HG03575 (cell line): ENCODE measurements at regions not wholly inside any gene's neighbourhood (a gene's known extent, or its start where the extent isn't known, plus 50 kb on each side); places are given as distances from the start of the nearest gene placed in this dataset.
A peak's percentile ranks its signal among the peaks of the same experiment; 100 is the strongest.
"Not testable (repeated sequence)": the region's sequence is repeated elsewhere in the genome, so short reads cannot be mapped to it uniquely, and the experiment has no call there.

ENCODE experiments used
- ATAC-seq: cut with Tn5 transposase; IDR thresholded peaks from one replicate; pipeline ENCODE4 v1.9.1; 2021; ENCODE audit not compliant: unreplicated experiment, insufficient number of reproducible peaks, low FRiP score; ENCODE audit errors: extremely low read depth

DNA sequence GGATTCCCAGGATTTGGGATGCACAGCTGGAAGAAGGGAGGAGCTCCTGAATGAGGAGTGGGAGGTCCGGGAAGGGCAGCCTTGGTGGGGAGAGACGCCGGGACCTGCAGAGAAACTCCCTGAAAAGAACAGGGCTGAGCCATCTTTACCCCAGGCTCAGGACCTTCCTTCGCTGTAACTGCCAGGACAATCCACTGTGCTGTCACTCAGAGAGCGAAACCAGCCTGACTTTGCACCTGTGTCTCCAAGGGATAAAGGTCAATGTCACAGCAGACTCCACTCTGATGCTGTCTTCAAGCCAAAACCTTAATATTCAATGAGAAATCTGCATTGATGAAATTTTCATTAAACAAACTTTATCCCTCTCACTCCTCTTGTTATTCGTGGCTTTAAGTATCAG, 235.4 kb upstream of the SULF2 start:
- not testable (repeated sequence) for ATAC-seq

DNA sequence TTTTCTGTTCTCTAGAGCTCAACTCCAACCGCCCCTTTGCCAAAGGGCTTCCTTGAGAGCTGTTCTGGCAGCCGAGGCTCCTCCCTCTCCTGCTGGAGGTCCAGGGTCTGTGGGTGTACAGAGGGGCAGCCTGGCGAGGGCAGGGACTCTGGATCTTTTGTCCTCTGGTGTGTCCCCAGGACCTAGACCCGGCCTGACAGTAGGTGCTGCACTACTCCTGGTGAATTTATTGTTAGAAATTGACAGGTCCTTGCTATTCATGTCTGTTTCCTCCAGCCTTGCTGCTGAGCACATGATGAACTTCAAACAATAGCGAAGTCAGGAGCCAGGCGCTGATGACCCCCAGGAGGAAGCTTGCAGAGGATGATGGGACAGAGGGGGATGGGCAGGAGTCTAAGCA, 234.7 kb upstream of the SULF2 start:
- no peak for ATAC-seq

DNA sequence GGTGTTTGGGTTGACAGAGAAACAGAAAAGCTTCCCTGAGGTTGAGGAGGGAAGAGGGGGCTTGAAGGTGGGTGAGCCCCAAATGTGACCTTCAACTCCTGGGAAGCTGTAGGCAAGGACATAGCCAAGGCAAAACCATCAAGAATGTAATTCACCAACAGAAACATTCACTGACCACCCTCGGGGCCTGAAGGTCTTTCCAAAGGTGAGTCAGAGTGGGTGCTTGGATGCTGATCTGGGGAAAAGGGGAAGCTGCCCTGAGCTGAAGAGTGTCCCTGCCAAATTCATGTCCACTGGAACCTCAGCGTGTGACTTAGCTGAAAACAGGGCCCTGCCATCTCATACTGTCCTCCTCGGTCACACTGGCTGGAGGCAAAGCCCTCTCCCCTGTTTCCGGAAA, 234.2 kb upstream of the SULF2 start:
- no peak for ATAC-seq

DNA sequence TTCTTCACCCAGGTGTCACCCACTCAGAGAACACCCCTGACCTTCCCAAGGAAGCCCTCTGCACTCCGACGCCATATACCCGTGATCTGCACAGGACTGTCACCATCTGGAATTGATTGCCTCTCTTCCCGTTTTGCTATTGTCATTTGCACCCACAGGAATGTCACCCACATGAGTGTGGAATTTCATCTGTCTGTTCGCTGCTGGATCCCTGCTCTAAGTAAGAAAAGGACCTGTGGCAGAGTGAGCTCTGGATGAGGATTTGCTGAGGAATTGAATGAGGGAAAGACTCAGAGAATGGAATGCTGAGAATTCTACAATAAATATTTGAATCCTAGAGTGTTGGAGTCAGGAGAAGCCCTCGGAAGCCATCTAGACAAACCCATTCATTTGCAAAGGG, 233.6 kb upstream of the SULF2 start:
- not testable (repeated sequence) for ATAC-seq

DNA sequence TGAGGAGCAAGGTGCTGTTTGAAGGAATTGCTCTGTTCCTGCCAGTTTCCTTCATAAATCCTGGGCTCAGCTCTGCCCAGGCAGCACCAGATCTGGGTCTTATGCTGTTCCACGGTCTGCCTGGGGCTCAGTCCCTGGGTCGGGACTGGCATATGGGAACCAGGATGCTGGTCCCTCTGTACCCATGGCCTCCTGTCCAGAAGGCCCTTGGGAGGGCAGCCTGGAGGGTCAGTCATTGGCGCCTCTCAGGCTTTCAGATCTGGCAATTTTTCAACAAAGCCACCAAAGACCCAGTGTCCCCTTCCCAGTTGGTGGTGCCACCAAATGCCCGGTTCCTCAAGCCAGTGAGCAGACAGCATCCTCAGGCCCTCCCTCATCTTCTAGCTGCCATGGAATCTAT, 232.7 kb upstream of the SULF2 start:
- ATAC-seq: no peak

DNA sequence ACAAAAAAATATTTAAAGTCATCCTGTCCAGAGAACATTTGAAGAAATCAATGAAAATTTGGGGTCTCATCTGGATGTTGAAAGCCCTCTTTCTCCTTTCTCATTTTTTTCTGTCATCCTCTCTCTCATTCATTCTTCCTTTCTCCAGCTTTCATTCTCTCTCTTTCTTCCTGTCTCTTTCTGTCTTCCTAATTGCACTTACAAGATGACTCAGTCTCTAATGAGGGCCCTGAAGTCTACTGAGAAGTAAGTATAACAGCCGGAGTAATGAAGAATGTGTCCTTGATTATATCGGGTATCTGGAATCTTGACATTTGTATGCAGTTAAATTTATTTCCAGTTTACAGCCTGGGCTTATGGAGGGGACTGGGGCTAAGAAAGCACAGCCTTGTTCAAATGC, 232.2 kb upstream of the SULF2 start:
- ATAC-seq: no peak

DNA sequence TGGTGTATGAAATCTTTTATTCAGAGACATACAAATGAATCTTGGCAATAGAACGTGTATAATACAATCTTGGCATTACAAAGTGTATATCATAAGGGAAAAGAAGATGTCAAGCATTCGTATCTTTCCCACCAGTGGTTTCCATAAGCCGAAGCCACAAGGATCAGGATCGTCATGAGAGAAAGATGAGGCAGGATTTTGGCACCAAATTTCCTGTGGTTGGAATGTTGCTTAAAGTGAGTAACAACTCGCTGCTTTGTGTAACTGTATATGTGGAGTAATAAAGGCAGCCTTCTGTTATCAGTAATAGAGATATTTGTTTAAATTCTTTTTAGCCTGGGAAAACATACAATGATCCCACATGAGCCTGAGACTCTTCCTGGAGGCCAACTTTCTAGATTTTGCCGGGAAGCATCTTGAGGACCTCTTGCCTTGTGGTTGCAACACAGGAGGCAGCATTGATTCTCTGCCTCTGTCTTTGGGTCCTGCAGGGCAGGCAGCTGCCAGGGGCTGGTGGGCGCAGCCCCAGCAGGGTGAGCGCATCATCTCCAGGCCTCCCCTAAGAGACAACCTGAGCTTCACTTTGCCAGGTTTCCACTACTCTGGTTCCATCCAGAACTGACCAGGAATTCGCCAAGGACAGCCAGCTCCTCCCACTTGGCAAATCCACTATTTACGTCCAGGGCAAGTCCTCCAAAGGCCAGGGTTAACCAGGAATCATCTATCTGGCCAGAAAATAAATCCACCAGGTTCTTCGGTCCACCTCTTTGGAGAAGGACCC, 230.9 kb upstream of the SULF2 start:
- ATAC-seq: no peak

DNA sequence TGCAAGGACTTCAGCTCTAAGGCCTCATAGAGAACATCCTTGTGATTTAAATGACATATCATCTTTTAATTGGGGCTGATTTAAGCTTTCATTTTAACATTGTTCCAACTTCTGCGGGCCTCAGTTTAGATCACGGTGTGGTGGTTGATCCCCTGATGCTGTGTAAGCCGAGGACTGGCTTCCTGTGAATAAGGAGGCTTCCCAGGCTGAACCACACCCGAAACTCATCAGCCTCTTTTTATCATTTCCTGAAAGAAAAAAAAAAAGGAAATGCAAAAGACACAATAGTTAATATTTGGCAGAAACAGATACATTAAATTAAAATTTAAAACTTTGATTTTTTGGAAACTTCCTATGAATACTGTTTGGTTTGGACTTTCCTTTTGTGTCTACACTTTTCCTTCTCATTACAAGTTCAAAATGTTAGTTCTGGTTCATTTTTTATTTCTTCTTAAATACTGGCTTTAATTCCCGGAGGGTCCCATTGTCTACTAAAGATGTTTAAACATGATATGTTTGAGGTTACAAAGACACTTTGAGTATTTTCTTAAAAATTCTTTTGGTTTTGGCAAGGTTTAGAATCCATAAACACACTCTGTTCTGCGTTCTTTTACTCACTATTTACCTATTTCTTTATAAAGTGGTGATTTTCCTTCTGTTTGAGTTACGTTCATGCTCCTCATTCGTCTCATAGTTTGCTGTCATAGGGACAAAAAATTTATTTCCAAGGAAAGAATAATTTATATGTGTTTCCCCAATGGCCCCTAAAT, 230.0 kb upstream of the SULF2 start:
- ATAC-seq: no peak

DNA sequence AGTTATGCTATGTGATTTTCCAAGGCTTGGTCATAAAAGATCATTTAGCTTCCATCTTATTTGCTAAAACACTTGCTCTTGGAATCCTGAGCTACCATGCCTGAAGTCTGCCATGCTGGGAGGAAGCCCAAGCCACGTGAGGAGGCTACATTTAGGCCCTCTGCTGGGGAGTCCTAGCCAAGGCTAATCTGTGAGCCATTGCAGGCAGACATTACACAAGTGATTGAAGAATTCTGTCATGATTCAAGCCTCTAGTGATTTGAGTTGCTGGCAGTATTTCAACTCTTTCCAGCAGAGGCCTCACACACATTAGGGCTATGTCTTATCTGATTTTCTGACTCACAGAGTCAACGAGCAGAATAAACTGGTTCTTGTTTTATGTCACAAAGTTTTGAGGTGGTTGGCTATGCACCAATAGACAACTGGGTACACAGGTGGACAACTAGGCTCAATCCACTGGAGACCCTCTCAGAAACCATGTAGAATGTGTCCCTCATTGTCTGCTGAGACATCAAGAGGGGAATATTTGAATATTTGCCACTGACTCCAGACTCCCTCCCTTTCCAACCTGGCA, 227.2 kb upstream of the SULF2 start:
- no peak for ATAC-seq

DNA sequence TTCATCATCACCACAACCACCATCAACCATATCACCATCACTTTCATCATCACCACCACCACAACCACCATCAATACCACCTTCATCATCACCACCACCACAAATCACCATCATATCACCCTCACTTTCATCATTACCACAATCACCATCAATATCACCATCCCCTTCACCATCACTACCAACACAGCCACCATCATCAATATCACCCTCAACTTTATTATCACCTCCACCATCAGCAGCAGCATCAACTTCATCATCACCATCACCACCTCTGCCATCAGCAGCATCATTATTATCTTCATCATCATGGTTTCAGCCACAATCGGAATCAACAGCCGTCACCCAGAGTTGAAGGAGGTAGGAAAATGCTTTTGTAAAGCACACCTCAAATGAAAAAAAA, 225.7 kb upstream of the SULF2 start:
- no peak for ATAC-seq

DNA sequence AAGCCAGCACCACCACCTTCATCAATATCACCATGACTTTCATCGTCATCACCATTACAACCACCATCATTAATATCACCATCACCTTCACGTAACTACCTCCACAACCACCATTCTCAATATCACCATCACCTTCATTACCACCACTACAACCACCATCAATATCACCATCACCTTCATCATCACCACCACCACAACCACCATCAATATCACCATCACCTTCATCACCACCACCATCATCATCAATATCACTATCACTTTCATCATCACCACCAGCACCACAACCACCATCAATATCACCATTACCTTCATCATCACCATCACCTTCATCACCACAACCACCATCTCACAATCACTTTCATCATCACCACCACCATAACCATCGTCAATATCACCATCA, 225.3 kb upstream of the SULF2 start:
- no peak for ATAC-seq

DNA sequence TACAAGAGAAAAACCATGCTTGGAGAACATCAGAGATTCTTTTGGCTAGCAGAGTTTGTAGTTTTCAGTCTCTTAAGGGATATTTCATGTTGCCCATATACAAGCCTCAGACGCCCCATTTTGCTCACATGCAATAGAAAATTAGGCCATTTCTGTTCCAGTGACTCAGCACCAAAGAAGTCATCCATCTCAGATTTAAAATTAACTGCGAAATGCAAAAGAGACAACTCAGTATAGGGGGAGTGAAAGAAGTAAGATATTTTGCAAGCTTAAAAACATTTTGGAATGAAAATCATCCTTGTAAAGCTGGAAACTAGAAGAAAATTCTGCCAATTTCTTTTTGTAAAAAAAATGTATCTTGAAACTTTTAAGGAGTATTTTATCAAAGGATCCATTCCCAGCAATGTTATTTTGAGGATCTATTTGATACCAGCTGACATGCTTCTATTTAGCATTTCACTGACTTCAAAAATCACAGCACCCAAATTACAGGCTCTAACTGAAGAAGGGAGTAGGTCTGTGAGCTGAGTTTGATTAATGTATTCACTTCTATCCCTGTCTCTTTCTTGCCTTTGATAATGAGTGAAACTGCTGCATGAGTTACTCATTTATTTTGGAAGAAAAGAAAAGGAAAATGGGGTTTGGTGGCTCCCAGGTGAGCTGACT, 223.7 kb upstream of the SULF2 start:
- no peak for ATAC-seq

DNA sequence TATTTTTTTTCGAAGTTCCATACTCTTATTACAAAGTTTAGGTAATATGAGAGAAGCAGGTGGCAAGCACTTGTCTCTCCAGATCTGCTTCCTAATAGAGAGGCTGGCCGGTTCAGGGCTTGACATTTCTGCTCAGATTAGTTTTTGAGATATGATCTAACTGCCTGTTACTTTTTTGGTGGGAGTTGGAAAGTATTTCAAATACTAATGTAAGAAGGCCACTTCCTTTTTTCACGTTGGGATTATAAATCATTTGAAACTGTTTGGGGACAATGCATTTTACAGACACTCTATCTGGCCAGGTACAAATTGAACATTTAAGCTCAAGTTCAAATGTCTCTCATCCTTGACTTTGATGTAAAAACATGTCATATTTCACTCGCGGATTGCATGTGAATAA, 222.1 kb upstream of the SULF2 start:
- ATAC-seq: no peak

DNA sequence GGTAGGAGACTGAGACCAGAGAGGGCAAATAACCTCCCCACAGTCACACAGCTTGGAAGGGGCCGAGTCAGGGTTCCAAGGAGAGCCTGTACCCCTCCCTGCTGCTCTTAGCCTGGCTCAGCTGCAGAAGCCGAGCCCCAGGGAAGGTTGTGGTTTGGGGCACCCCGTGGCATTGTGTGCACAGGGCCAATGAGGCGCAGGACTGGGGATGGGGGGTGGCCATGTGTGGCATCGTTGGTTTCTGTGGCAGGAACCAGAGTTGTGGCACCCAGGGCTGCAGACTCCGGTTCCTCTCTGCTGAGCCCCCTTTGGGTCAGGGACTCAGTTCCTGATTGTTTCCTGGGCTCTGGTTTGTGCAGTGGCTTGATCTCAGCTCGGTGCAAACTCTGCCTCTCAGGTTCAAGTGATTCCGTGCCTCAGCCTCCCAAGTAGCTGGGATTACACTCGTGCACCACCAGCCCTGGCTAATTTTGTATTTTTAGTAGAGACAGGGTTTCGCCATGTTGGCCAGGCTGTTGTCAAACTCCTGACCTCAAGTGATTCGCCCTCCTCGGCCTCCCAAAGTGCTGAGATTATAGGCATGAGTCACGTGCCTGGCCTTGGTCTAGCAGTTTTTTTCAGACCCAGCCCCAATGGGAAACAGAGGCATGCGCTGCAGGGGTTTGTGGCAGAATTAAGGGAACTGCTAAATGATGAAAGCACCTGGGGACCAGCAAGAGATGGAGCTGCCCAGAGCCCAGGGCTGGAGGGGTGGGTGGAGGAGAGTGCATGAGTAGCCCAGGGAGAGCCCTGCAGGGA, 221.0 kb upstream of the SULF2 start:
- no peak for ATAC-seq

DNA sequence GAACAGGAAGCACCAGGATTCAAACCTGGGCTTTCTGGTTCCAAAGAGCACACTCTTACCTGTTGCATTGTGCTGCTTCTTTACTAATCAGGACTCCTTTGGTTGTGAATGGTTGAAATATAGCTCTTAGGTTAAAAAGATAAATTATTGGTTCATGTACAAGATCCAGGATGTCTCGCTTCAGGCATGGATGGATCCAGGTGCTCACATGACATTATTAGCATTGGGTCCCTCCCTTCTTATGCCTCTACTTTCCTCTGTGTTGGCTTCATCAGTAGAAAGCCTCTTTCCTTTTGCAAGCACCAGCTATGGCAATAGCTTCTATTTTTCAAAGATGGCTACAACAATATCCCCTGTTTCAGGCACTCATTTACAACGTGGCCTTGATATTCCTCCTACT, 217.7 kb upstream of the SULF2 start:
- ATAC-seq: no peak

DNA sequence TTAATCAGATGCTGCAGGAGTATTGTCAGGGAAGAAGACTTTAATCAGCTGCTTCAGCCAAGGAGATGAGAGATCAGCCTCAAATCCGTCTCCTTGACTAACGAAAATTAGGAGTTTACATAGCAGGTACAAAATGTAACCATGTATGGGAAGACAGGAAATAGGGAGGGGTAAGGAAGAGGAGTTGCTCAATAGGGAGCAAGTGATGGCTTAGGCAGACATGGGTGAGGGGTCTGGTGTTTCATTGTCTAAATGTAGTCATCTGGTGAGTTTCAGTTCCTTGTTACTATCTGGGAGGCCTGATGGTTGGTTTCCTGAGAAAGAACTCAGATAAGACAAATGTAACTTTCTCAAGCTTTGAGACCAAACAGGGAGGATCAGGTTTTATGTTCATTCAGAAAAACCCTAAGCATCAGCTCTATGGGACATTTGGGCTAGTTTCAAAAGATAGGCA, 217.3 kb upstream of the SULF2 start:
- peak; percentile 49 for ATAC-seq

DNA sequence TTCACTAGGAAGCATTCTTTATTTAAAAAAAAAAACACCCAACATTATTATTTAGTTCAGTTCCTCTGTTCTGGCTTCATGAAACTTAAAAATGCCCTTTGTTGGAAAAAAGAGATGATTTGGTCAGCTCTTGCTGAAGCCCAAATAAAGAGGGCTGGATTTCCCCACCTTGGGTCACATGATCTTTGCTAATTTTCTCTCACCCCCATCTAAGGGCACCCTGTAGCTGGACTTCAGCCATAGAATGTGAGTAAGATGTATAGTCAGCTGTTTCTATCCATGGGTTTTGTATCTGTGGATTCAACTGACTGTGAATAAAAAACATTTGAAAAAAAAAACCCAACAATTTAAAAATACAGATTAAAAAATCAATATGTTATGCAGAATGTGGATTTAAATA, 213.9 kb upstream of the SULF2 start:
- no peak for ATAC-seq

DNA sequence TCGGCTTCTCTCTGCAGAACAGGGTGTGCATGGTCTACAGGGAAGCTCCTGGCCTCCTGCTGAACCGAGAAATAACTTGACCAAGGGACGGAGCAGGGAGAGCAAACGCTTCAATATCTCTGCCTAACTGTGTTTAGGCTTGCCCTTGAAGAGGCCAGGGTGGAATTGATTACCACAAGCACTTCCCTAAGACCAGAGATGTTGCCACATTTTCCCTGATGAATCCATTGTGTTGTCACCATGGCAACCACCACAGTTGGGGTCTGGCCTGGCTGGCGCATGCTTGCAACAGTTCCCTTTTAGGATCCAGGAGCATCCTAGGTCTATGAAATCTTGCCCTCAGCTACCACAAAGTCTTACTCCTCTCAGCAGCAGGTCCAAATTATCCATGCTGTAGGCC, 213.5 kb upstream of the SULF2 start:
- no peak for ATAC-seq

DNA sequence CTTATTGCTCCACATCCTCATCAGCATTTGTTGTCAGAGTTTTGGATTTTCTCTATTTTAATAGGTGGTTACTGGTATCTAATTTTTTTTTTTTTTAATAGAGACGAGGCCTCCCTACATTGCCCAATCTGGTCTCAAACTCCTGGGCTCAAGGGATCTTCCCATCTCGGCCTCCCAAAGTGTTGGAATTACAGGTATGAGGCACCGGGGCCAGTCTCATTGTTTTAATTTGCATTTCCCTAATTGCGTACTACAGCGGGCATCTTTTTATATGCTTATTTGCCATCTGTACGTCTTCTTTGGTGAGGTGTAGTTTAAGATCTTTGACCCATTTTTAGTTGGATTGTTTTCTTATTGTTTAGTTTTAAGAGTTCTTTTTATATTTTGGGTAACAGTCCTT, 210.4 kb upstream of the SULF2 start:
- no peak for ATAC-seq
